HG02870 (cell line): ENCODE measurements at regions not wholly inside any gene's neighbourhood (a gene's known extent, or its start where the extent isn't known, plus 50 kb on each side); places are given as distances from the start of the nearest gene placed in this dataset.

Experiments
- ATAC-seq: cut with Tn5 transposase; IDR thresholded peaks from one replicate; pipeline ENCODE4 v1.9.1; 2021; ENCODE audit warnings: mild to moderate bottlenecking, moderate library complexity; ENCODE audit not compliant: unreplicated experiment

DNA sequence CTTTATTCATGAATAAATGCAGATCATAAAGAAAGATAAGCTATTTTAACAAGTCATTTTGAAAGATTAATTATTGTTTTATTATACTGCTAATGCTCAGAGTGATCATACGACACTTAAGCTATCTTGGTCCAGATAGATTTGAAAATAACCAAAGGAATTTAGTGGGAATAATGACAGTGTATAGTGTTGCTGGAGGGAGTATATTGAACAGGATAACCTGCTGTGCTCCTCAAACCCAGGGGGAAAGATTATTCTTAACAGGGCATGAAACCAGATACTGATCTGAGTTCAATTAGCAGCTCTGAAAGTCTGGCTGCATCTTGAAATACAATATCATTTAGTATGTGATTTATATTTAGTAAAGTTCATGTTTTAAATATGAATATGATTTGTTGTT is 216.3 kb upstream of the ITGA4 start:
- no peak for ATAC-seq

DNA sequence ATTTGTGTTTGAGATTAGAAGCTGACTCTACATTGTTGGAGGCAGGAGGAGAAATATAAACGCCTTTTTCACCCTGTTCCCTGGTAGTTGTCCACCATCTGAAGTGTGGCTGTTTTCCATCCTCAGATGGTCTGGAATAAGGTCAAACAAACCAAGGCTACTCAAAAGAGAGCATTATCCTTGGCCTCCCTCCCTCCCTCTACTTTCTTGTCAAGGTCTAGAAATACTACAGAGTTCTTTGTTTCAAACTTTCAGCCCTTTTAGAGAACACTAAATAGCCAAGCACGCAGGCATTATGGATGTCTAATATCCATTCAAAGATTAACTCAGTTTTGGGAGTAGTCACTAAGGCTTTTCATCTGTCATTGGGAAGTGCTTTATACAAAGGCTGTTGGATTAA is 215.8 kb upstream of the ITGA4 start:
- no peak for ATAC-seq

DNA sequence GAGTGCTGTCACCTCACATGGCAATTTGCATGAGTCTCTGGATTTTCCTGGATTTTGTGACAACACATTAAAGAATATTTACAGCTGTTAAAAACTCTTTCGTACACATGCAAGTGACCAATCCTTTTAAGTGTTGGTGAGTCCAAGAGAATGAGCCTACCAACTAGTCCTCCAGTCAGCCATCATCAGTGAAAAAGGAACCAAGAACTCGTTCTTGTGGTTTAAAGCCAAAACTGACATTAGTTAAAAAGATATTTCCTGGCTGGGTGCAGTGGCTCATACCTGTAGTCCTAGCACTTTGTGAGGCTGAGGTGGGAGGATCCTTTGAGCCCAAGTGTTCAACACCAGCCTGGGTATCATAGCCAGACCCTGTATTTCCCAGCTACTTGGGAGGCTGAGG is 215.4 kb upstream of the ITGA4 start:
- peak; percentile 96 for ATAC-seq

GRCh38 chr2:181242262-181242661 is 214.9 kb upstream of the ITGA4 start:
- no peak for ATAC-seq

DNA sequence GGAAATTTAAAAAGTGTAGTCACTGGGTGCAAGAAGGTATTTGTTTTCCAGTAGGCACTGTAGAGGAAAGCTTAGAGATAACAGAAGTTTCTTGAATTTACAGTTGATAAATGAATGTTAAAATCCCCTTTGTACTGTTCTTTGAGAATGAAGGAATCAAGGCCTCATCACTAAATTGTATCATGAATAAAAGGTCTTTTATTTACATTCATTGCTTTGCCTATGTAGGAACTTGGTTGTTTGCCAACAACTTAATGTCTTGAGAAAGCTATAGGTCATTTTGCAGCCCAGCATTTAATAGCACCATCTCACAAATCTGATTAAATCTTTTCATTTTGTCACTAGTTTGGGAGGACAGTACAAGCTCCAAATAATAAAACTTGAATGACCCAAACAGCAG is 213.9 kb upstream of the ITGA4 start:
- ATAC-seq: no peak

DNA sequence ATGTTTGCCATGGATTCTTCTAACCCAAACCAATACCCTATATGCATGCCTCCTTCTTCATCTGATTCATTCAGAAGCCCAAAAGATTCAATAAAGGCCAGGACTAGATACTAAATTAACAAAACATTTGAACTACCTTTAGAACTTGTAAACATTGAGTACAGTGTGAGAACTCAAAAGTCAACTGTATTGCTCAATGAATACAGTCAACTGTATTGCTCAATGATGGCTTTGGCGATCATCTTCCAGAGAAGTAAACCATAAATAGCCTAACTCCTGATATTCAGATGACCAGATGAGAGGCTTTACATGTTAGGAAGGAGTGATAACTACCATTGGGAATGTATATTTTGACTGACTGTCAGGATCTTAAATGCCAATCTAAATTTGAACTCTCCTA is 206.5 kb upstream of the ITGA4 start:
- no peak for ATAC-seq

GRCh38 chr2:181252262-181253148 is 204.7 kb upstream of the ITGA4 start:
- ATAC-seq: peak; percentile 47

GRCh38 chr2:181253438-181253837 is 203.7 kb upstream of the ITGA4 start:
- ATAC-seq: no peak

DNA sequence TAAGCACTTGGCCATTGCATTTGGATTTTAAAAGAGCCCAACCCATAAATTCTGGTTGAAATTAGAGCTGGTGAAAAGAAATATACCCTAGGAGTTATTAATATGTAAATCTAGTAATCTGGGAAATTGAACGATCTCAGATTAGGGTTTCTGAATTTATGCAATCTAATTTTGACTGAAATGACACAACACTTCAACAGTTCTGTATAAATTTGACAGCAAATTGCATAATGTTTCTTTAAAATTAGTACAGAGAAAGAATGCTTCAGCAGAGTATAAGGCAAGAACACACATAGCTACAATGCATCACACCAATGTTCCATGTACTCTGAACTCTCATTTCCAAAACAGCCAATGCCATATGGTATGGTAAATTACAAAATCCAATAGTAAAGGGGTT is 201.5 kb upstream of the ITGA4 start:
- ATAC-seq: no peak

GRCh38 chr2:181258720-181259119 is 198.5 kb upstream of the ITGA4 start:
- no peak for ATAC-seq

GRCh38 chr2:181262782-181263181 is 194.4 kb upstream of the ITGA4 start:
- no peak for ATAC-seq

DNA sequence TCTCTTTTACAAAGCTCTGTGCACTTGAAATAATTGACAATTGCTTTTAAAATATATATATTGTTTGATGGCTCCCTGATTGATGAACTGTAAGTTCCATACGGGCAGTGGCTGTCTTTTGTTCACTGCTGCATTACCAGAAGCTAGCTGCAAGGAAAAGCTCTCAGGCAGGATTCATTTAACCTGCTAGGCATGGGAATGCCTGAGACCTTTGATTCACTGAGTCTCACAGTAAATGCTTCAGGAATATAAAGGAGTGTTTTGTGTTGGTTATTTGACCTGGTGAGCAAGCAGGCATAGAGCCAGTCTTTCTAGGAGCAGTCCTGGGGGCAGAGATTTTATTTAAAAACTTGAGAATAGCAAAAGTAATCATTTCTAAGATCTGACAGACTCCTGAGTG is 193.2 kb upstream of the ITGA4 start:
- ATAC-seq: no peak

DNA sequence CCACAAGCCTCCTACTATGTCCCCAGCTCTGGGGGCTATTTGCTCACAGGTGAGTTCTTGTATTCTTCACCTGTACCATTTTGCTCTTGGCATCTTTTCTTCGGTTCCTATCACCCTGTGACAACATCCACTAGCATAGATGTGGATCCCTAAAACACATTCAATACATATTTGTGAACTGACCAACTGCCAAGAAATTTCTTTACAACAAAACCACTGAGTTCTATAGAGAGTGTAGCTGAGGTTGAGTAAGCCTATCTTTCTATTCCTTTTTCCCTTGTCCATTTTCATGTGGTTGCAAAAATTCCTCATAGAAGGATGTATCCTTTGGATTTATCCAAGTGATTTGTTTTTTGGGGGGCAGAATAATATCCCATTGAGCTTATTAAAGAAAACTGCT is 192.7 kb upstream of the ITGA4 start:
- ATAC-seq: no peak

DNA sequence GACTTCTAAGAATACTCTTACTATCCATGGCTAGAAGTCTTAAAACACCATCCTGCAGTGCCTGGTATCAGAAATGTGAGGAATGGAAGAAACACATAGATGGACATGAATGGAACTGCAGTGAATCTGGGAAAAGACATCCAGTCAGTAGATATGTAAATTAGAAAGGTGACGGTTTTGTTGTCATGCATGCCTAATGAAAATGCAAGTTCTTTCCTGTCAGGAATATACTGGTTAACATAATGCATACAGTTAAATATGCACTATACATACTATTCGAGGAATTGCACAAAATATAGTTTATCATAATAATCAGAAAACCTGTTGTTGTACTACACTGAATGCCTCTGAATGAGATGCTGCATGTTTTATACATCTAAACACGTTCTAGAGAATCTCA is 190.6 kb upstream of the ITGA4 start:
- ATAC-seq: no peak

- ATAC-seq: peak; percentile 72
Measured at GRCh38 chr2:181268174-181268867, 188.9 kb upstream of the ITGA4 start.

GRCh38 chr2:181273986-181274385 is 183.2 kb upstream of the ITGA4 start:
- ATAC-seq: no peak

DNA sequence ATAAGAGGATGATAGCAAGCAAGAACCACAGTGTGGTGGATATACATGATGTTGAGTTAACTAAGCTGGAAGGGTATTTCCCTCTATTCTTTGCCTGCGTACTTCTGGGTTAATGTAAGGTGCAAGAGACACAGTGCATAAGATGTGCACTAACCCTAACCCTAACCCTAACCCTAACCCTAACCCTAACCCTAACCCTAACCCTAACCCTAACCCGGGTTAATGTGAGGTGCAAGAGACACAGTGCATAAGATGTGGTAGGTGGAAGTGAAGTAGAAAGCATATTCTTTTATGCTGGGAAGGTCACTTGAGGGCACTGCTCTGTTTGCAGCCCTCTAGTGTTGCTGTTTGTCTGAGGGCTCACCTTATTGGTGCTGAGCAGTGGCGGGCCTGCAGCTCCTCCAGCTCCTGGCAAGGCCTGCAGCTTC is 181.5 kb upstream of the ITGA4 start:
- ATAC-seq: peak; percentile 76

DNA sequence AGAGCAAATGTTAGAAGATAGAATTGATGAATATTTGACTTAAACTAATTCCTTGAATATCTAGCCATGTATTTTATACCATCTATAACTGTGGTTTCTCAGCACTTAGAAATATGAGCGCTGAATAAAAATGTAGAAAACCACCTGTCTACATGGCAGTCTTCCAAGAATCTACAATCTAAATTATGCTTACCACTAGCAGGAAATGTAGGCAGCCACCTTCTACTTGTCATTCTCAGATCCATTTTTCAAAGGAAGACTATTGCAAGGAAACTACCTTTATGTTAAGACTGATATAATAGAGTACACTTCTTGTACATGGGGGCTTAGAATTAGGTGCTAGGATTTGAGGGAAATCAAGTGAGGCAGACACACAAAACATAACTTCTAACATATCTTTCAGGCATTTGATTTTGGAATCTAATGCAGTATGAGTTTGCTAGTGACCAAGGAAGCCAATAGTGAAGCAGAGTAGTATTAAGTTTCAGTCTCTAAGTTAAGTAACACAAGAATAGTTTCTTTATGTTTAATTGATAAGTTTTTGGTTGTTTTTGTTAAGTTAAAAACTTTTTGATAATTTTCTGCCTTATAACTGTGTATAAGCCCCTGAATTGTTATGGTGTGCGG is 175.9 kb upstream of the ITGA4 start:
- no peak for ATAC-seq

DNA sequence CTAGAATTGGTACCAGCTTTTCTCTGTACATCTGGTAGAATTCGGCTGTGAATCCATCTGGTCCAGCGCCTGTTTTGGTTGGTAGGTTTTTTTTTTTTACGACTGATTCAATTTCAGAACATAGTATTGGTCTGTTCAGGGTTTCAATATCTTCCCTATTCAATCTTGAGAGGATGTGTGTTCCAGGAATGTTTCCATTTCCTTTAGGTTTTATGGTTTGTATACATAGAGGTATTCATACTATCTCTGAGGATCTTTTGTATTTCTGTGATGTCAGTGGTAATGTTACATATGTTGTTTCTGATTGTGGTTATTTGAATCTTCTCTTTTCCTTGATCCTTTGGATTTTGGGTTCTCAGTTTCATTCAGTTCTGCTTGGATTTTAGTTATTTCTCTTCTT is 172.1 kb upstream of the ITGA4 start:
- ATAC-seq: no peak

DNA sequence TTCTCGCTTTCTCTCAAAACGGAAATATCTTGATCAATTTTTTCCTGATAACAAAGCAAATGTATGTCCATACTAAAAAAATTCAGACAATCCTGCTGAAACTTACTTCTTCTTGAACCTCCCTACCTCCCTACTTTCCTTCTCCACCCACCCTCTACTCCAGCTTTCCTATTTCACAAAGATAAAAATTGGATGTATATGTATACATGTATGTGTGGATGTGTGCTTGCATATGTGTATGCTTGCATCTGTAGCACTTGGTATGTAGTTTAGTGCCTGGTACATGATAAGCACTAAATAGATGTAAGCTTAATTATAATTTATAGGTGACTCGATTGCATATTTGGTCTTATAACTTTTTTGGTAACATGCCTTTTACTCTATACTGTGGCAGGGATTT is 167.5 kb upstream of the ITGA4 start:
- no peak for ATAC-seq

DNA sequence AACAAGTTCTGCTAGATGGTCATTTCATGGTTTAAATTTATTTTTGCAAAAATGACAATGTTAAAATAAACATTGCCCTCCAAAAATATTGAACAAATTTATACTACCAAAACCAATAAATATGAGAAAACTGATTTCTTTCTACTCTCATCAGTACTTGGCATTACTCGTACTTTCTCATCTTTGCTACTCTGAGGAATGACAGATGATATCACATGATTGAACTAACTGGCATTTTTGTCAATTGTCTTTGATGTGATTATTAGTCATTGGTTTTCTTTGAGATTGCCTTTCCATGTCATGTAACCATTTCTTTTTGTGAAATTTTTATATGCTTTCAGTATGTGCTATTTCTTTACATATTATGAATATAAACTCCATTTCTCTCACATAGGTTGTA is 167.0 kb upstream of the ITGA4 start:
- ATAC-seq: no peak

DNA sequence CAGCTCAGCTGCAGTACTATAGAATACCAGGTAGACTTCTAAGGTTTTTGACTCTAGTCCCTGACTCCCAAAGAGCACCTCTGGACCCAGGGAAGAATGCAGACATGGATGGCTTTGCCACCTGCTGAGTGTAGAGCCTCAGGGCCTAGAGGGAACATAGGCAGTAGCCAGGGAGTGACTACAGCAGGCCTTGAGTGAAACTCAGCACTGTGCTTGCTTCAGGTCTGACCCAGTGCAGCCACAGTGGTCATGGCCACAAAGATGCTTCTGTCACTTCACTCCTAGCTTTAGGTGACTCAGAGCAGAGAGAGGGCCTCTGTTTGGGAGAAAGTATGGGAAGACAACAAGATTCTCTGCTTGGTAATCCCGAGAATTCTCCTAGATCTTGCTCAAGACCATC is 162.2 kb upstream of the ITGA4 start:
- ATAC-seq: no peak
